ENCODE measurements at regions not wholly inside any gene's neighbourhood (a gene's known extent, or its start where the extent isn't known, plus 50 kb on each side); places are given as distances from the start of the nearest gene placed in this dataset.

GRCh38 chr11:95515371-95515770, 274.2 kb downstream of the FAM76B start:
- no peaks in the 10 kb centered on the region for H3K79me2 ChIP-seq (ENCODE audit: control insufficient read depth, insufficient read depth, low read length)
- ChIA-PET POLR2A (no interaction called here), CTCF (no interaction called here)
- dilution Hi-C loops (cut with MboI; ENCODE audit: extremely low pct_ligation_motif_present, low sequenced_read_pairs) (no loop called here), intact Hi-C loops (cut with micrococcal nuclease) (no loop called here)
- H3K4me1 ChIP-seq (ENCODE audit: control insufficient read depth, extremely low read depth, insufficient read depth, low read length): no peaks in the 10 kb centered on the region
- no peaks in the 10 kb centered on the region for H3K27me3 ChIP-seq (ENCODE audit: control insufficient read depth in 2 of 2, insufficient read depth in 2 of 2, low read length in 2 of 2)
- H3K27ac ChIP-seq (ENCODE audit: insufficient read depth, low read depth, low read length): no peak overlapping the region
- H3K4me3 ChIP-seq (replicated peaks in 1 of 3; ENCODE audit: insufficient read depth in 1 of 3, low read depth in 1 of 3, low read length in 3 of 3): no peak overlapping the region
- H3K4me2 ChIP-seq (ENCODE audit: insufficient read depth, low read length): no peak overlapping the region
- H4K20me1 ChIP-seq (replicated peaks; ENCODE audit: control insufficient read depth, extremely low read depth, insufficient read depth, low read length): no peaks in the 10 kb centered on the region
- H3K9ac ChIP-seq (replicated peaks; ENCODE audit: extremely low read depth, insufficient read depth, low read length): no peak overlapping the region
- no peaks in the 10 kb centered on the region for H3K9me1 ChIP-seq (replicated peaks; ENCODE audit: control insufficient read depth, extremely low read depth, insufficient read depth, low read length)
- FAIRE-seq (no peak), DNase-seq (ENCODE audit: low read depth, low spot score) (no peak)
- no TSS peak for BruUV-seq (replicated peaks)
- H3K9me3 ChIP-seq (replicated peaks; ENCODE audit: control insufficient read depth, insufficient read depth, low read length): no peaks in the 10 kb centered on the region
- H2AFZ ChIP-seq (ENCODE audit: low read depth, low read length): no peak overlapping the region
- no peaks in the 10 kb centered on the region for H3K36me3 ChIP-seq (ENCODE audit: control insufficient read depth in 2 of 2, extremely low read depth in 1 of 2, insufficient read depth in 2 of 2, low read length in 2 of 2)
- no peak for TF ChIP-seq MYC (IDR thresholded peaks at IDR 0.05; ENCODE audit: low read depth, low read length)
- no peak for TF ChIP-seq EZH2 (IDR thresholded peaks at IDR 0.05; ENCODE audit: borderline replicate concordance, low read depth, low read length, severe bottlenecking)
- TF ChIP-seq GATA2 (IDR thresholded peaks at IDR 0.05; ENCODE audit: insufficient read depth, insufficient read length, low read depth, low read length): no peak
- TF ChIP-seq JUN (IDR thresholded peaks at IDR 0.05; ENCODE audit: borderline replicate concordance, insufficient read depth, insufficient read length, low read depth): no peak
- no peak for TF ChIP-seq POLR2AphosphoS5 (IDR thresholded peaks at IDR 0.05; ENCODE audit: insufficient read depth, low read depth, low read length)
- no peak for TF ChIP-seq MAX (IDR thresholded peaks at IDR 0.05; ENCODE audit: insufficient read depth, insufficient read length)

GRCh38 chr11:95514416-95515110, 275.0 kb downstream of the FAM76B start:
- Histone ChIP-seq H3K36me3 (ENCODE audit: control insufficient read depth in 2 of 2, extremely low read depth in 1 of 2, insufficient read depth in 2 of 2, low read length in 2 of 2) (no peaks in the 10 kb centered on the region), H3K9me3 (replicated peaks; ENCODE audit: control insufficient read depth, insufficient read depth, low read length) (no peaks in the 10 kb centered on the region), H4K20me1 (replicated peaks; ENCODE audit: control insufficient read depth, extremely low read depth, insufficient read depth, low read length) (no peaks in the 10 kb centered on the region), H3K4me2 (ENCODE audit: insufficient read depth, low read length) (no peak overlapping the region), H3K9ac (replicated peaks; ENCODE audit: extremely low read depth, insufficient read depth, low read length) (no peak overlapping the region), H2AFZ (ENCODE audit: low read depth, low read length) (no peak overlapping the region), H3K9me1 (replicated peaks; ENCODE audit: control insufficient read depth, extremely low read depth, insufficient read depth, low read length) (no peaks in the 10 kb centered on the region), H3K4me3 (replicated peaks in 1 of 3; ENCODE audit: insufficient read depth in 1 of 3, low read depth in 1 of 3, low read length in 3 of 3) (no peak overlapping the region), H3K4me1 (ENCODE audit: control insufficient read depth, extremely low read depth, insufficient read depth, low read length) (no peaks in the 10 kb centered on the region), H3K27me3 (ENCODE audit: control insufficient read depth in 2 of 2, insufficient read depth in 2 of 2, low read length in 2 of 2) (no peaks in the 10 kb centered on the region), H3K27ac (ENCODE audit: insufficient read depth, low read depth, low read length) (no peak overlapping the region), H3K79me2 (ENCODE audit: control insufficient read depth, insufficient read depth, low read length) (no peaks in the 10 kb centered on the region)
- TF ChIP-seq JUN (IDR thresholded peaks at IDR 0.05; ENCODE audit: borderline replicate concordance, insufficient read depth, insufficient read length, low read depth): no peak
- TF ChIP-seq MYC (IDR thresholded peaks at IDR 0.05; ENCODE audit: low read depth, low read length): no peak
- TF ChIP-seq GATA2 (IDR thresholded peaks at IDR 0.05; ENCODE audit: insufficient read depth, insufficient read length, low read depth, low read length): no peak
- TF ChIP-seq POLR2A (IDR thresholded peaks at IDR 0.05; ENCODE audit: low read depth, low read length): no peak
- TF ChIP-seq CTCF (IDR thresholded peaks at IDR 0.05; ENCODE audit: extremely low read depth in 1 of 2, insufficient read depth in 1 of 2, low read depth in 1 of 2, low read length in 2 of 2): no peak
- TF ChIP-seq MAX (IDR thresholded peaks at IDR 0.05; ENCODE audit: insufficient read depth, insufficient read length): no peak
- TF ChIP-seq EZH2 (IDR thresholded peaks at IDR 0.05; ENCODE audit: borderline replicate concordance, low read depth, low read length, severe bottlenecking): no peak
- no peak for TF ChIP-seq POLR2AphosphoS5 (IDR thresholded peaks at IDR 0.05; ENCODE audit: insufficient read depth, low read depth, low read length)
- TF ChIP-seq FOS (IDR thresholded peaks at IDR 0.05; ENCODE audit: borderline replicate concordance, insufficient read depth, low read length): no peak
- DNase-seq (ENCODE audit: low read depth, low spot score) (no peak), FAIRE-seq (no peak)
- intact Hi-C loops (cut with micrococcal nuclease) (loop anchor here (5.0 kb wide), 1 partner anchor 193 kb away; no protein-coding TSS in a partner anchor), dilution Hi-C loops (cut with MboI; ENCODE audit: extremely low pct_ligation_motif_present, low sequenced_read_pairs) (no loop called here)
- ChIA-PET CTCF (no interaction called here), POLR2A (no interaction called here)
- BruUV-seq (replicated peaks): no TSS peak

Measured in endothelial cell of umbilical vein (primary cell).